NCI-H345 treated with DMSO at 0.1 percent for 48 hours (cell line): ENCODE measurements at regions not wholly inside any gene's neighbourhood (a gene's known extent, or its start where the extent isn't known, plus 50 kb on each side); places are given as distances from the start of the nearest gene placed in this dataset.

Experiments
- DNase-seq: peaks from one replicate; lab custom pipeline; 2025; ENCODE audit not compliant: unreplicated experiment; lab: John Stamatoyannopoulos, UW

DNA sequence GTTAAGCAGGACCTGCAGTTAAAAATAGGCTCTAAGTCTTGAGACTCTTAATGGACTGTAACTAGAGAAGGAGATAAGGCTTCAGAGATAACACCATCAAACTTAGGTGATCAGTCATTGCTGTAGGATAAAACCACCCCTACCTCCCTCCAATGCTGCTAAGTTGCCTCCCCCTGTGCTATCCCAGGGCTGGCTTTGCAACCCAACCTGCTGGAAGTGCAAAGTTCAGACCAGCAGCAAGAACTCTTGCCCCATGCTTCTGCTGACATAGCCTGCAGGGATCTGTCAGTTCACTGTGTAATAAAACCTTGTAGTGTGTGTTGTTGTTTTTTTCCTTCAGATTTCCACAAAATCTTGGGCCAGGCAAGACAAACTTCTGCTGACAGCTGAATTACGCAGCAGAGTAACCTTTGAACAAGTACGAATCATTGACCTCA, 57.4 kb upstream of the EPB41L3 start:
- no peak for DNase-seq

DNA sequence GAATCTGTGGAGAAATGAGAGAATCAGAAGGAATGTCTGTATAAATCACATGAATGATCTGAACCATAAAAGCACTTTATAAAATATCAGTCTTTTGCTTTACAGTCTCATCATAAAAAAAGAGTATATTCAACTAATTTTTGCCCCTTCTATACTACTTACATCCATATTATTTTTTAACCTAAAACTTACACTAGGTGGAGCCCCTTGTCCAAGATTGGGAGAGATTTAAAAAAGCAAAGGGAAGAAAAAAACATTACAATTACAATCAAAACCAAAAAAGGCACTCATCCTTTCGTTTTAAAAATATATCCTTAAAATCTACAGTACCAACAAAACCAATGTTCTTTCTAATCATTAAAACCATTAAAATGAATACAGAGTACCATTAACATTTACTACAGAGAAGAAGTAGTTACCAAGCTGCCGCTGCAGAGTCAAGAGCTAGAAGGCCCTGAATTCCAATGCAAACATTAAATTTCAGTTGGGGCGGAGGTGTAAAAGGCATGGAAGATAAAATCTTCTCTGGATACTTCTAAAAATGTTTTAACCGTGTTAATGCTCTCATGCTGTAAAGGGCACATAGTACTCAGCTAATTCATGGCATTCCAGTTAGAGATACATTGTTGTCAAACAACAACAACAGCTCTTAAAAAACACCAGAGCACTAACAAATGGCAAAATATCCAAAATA, 56.7 kb upstream of the EPB41L3 start:
- DNase-seq, result peak; percentile 8

DNA sequence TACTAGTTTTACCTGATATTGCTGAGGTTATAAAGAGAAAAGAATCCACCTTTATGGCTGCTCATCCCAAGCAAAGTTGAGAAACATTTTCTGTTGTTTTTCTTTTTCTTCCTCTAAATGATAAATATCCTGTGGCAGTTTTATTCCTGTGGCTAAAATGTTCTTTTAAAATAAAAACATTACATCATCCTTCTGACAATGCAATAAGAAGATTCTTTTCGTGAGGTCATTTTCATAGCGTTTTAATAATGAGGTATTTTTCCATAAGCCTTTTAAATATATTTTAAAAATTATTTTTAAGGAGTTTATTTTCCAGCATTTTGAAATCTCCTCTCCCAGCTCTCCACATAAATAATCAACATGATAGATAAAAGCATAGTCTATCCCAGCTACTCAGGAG, 52.8 kb upstream of the EPB41L3 start:
- no peak for DNase-seq
